Right ventricle myocardium superior (tissue), 1 donor: ENCODE measurements at regions not wholly inside any gene's neighbourhood (a gene's known extent, or its start where the extent isn't known, plus 50 kb on each side); places are given as distances from the start of the nearest gene placed in this dataset.

Experiments
- ATAC-seq: fragments of 200-7000 bp; cut with Tn5 transposase; one replicate; pipeline ENCODE4 v1.9.1; 2020; ENCODE audit warnings: mild to moderate bottlenecking; ENCODE audit not compliant: poor library complexity
- DNase-seq: peaks from one replicate; pipeline ENCODE4 v3.0.0-alpha.2; 2020
- intact Hi-C: fragments of 100-400 bp; cut with DNase I; formaldehyde crosslinking; loops from one replicate; pipeline ENCODE4 v1.11.2; 2022
- donor health status: DM: no; HTN: yes; CAD: no; lungs with severe emphysema.

DNA sequence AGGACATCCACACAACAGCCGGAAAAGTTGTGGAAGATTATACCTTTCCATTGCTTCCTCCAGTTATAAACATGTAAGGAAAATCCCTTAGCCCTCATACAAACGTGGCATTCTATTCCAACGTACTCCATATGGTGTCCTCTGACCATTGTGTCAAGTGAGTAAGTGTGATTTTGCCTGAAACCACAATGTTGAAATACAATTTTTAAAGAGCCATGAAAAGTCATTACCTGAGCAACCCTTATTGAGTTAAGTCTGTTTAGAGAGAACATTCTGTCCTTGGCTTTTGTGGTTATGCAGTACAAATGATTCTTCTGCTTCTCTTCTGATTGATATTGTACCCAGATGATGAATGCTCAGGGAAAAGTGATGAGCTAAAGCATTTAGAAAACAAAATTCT, 530.1 kb downstream of the HAO1 start:
- ATAC-seq, result no peak

DNA sequence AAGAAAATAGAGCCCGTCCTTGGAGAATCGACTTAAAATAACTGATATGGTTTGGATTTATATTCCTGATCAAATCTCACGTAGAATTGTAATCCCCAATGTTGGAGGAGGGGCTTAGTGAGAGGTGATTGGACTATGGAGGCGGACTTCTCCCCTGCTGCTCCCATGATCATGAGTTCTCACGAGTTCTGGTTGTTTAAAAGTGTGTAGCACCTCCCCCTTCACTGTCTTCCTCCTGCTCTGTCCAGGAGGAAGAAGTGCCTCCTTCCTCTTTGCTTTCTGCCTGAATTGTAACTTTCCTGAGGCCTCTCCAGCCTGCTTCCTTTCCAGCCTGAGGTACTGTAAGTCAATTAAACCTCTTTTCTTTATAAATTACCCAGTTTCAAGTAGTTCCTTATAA, 529.2 kb downstream of the HAO1 start:
- intact Hi-C loops, result no loop called here
- DNase-seq, result no peak
- no peak for ATAC-seq

More for the DNA sequence above, 530.1 kb downstream of the HAO1 start:
- DNase-seq, result no peak
- intact Hi-C loops, result no loop called here

DNA sequence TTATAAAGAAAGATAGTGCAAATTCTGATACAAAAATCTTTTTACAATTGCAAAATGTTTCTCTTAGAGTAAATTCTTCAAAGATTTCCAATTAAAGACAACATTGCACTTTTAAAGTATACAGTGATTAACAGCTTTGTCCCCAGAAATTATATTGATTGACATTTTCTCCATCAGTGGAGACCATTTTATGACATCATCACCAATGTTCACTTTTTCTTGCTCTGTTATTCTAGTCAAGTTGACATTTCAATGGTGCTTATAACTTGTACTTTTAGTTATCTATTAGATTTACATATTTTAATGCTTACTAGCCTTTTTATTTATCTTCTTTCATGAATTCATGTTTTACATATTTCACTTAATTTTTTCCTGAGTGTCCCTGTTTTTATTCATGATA, 524.8 kb downstream of the HAO1 start:
- no peak for ATAC-seq
- intact Hi-C loops, result no loop called here
- no peak for DNase-seq

DNA sequence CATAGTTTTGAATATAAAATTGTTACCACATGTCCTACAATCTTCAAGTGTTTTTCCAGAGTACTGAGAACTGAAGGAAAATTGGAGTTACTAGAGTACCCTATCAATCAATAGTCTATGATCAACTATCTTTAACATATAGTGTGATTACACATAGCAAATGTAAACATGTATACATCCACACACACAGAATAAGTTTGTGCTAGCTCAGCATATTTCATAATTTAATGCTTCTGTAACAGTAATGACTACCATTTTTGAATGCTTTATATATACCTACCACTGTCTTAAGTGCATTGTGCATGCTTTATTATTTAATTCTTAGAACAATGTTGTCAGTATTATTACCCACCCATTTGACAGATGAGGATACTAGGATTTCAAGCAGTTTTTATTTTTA, 523.9 kb downstream of the HAO1 start:
- ATAC-seq, result no peak
- intact Hi-C loops, result no loop called here
- DNase-seq, result no peak

DNA sequence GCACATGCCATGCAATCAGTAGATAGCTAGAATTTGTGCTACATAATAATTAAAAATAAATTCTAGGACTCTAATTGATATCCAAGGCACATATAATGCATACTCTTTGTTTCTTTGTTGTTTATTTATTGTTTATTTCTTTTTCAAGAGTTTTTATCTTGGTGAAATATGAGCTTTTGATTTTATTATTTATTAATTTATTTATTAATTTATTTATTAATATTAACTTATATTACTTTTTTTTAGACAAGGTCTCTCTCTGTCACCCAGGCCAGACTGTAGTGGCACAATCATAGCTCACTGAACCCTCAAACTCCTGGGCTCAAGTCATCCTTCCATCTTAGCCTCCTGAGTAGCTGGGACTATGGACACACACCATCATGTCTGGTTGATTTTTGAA, 519.9 kb downstream of the HAO1 start:
- DNase-seq (no peak), ATAC-seq (no peak)
- intact Hi-C loops, result no loop called here

DNA sequence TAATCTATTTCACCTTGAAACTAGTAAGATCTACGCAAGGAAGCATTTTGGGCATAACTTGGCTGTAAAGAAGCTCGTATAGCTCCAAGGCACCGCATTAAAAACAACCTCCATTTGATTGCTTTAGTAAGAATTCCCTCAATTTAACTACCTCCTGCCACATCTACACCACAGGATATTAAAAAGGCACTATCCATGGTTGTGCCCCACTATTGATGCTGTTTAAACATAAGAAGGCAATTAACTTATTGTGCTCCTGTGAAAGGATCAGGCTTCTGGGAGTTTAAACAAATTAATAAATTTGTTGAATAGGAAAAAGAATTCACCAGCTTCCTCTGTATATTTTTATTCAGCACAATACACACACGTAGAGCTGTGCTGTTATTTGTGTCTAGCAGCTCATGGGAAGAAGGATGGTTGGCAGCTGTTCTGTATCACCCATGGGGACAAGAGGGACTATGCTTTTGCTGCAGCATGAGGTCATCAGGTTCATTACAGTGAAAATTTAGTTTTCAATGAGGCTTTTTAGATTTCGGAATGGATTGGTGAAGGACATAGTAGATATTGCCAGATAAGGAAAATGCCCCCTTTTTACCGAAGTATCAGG, 513.3 kb downstream of the HAO1 start:
- ATAC-seq (no peak), DNase-seq (no peak)
- intact Hi-C loops, result no loop called here

DNA sequence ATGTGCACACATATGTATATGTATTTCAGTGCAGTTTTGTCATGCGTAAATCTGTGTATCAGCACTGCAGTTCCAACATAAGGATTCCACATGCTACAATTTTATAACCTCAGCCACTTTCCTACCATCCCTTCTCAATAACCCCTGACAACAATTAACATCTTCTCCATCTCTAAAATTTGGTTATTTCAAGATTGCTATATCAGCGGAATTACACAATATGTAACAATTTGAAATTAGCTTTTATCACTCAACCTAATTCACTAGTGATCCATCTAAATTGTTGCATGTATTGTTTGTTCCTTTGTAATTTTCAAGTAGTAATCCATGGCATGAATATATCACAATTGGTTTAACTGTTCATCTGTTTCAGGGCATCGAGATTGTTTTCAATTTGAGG, 511.3 kb downstream of the HAO1 start:
- no peak for ATAC-seq
- DNase-seq, result no peak
- intact Hi-C loops, result no loop called here

DNA sequence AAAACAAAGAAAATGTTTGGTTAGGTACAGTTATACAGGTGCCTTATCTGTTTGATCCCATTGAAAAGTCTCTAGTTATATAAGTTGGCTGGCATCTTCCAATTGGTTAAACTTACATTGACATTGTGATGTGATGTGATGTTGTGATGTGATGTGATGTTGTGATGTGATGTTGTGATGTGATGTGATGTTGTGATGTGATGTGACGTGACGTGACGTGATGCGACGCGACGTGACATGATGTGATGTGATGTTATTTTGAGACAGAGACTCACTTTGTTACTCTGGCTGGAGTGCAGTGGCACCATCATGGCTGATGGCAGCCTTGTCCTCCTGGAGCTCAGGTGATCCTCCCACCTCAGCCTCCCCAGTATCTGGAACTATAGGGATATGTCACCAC, 507.6 kb downstream of the HAO1 start:
- no peak for ATAC-seq

DNA sequence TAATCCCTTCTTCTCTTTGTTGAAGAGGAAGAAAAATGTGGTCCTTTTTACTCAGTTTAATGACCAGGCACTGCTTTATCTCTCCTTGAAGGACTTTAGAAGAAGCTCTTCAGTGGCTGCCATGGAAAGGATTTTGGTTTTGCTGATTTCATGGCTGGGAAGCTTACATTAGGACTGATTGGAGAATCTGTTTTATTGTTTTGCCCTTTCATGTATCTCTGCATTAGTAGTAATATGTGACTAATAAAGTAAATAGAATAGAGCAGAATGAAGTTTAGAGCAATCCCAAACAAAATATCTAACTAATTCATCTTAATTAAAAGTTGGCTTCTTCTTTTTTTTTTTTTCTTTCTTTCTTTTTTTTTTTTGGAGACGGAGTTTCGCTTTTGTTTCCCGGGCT, 502.9 kb downstream of the HAO1 start:
- no peak for ATAC-seq
- intact Hi-C loops, result no loop called here
- DNase-seq, result no peak

More for the DNA sequence above, 507.6 kb downstream of the HAO1 start:
- peak; percentile 24 for DNase-seq
- intact Hi-C loops, result no loop called here

DNA sequence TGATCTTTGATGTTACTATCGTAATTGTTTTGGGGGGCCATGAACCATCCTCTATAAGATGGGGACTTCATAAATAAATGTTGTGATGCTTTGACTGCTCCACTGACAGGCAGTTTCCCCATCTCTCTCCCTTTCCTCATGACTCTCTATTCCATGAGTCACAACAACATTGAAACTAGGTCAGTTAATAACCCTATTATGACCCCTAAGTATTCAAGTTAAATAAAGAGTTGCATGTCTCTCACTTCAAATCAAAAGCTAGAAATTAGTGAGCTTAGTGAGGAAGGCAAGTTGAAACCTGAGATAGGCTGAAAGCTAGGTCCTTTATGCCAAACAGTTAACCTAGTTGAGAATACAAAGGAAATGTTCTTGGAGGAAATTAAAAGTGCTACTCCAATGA, 491.0 kb downstream of the HAO1 start:
- intact Hi-C loops, result no loop called here
- ATAC-seq (no peak), DNase-seq (no peak)

DNA sequence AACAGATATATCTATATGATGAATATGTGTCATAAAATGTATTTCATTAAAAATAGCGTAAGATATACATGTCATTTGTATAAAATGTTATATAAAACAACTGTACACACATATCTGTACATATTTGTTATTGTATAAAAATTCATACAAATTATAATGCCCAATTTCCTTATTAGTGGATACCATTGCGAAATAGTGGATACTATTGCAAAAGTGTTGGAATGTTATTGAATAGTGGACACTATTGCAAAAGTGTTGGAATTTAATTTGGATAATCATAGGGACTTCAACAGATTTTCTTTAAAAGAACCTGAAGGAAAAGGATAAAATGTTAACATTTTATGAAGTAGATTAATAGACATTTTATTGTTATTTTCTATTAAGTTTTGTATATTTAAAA, 487.4 kb downstream of the HAO1 start:
- no peak for DNase-seq

DNA sequence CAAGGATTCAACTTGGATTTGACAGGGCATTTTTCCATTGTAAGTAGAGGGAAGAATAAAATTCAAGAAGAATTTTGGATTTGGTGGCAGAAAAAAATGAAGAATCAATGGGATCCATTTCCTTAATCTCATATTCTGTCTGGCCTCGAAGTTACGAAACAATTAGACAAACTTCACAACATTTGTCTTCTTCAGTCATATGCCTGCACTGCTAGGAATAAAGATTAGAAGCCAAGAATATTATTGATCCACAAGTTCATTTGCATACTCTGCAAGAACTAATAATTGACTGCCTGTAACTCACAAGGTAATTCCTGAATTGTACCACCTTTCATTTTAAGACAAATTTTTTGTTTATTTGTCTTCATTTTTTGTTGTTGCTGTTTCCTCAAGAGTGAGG, 486.2 kb downstream of the HAO1 start:
- intact Hi-C loops, result no loop called here

More for the DNA sequence above, 487.4 kb downstream of the HAO1 start:
- ATAC-seq, result no peak
- intact Hi-C loops, result no loop called here

DNA sequence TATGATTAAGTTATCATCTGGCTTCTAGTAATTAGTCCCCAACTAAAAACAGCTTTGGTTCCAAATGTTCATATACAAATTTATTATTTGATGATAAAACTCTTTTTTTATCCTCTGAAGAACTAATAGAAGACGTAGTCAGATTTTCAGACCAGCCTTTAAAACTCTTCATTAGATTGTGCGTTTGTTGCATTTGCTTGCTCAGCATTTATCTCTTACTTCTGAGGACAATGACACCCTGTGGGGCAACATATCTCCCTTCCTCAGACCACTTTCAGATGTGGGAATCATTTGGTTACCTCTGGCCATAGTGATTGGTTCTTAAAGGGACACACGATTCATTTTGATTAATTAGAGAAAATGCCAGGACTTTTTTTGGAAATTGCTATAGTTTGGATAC, 481.8 kb downstream of the HAO1 start:
- no peak for DNase-seq
- no peak for ATAC-seq
- intact Hi-C loops, result no loop called here

More for the DNA sequence above, 486.2 kb downstream of the HAO1 start:
- no peak for ATAC-seq
- DNase-seq, result no peak

DNA sequence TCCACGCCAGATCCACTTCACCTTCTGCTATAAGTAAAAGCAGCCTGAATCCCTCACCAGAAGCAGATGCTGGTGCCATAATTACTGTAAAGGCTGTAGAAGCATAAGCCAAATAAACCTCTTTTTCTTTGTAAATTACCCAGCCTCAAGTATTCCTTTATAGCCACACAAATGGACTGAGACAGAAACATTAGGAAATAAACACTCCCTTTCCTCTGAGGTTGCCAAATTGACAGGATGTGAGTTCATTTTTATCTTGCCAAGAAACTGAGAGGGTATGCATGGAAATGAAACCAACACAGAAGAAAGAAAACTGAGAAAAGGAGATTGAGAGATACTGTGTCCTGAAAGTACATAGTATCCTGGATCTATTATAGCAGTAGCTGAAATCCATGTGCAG, 481.2 kb downstream of the HAO1 start:
- ATAC-seq (no peak), DNase-seq (no peak)
- intact Hi-C loops, result no loop called here

DNA sequence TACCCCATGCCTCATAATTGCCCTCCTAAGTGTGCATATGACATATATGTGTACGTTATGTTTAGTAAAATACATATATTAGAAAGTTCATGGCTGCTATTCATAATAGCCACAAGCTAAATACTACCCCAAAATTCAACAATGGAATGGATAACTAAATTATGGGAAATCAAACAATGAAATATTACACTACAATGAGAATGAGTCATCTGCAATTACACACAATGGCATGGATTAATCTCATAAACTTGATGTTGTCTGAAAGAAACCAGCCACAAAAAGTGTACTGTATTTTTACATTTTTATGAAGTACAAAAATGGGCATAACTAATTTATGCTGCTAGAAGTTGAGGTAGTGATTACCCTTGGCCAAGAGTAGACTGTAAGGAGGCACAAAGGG, 477.0 kb downstream of the HAO1 start:
- intact Hi-C loops, result no loop called here
- DNase-seq, result no peak
- ATAC-seq, result no peak

DNA sequence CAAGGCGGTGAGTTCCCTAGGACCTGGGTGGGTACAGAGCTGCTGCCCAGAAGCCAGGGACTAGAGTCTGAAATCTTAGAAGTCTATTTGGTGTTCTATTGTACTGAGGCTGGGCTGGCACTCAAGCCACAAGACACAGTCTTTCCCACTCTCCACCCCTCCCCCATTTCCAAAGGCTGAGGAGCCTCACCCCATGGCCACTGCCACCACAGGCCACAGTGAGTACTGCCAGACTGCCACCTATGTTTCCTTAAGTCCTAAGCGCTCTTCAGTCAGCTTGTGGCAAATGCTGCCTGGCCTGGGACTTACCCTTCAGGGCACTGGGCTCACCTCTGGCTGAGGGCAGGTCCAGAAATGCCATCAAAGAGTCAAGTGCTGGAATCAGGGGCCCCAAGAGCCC, 469.3 kb downstream of the HAO1 start:
- ATAC-seq (no peak), DNase-seq (no peak)
- intact Hi-C loops, result no loop called here

DNA sequence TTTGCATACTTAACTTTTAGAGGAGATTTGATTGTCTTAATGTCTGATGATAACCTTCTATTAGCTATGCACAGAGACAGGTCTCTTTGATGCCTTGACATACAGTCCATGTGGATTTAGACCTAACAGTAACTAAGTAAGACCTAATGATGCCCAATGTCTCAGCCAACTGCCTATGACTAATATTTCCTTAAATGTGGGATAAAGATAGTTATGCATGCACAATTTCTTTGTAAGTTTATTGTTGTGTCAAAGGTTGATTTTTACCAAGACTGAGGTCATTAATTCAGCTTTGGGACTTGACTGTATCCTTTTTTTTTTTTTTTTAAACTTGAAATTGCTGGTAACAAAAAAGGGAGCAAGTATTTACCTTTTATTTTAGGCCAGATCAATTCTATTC, 450.0 kb downstream of the HAO1 start:
- DNase-seq, result no peak
- intact Hi-C loops, result no loop called here
- no peak for ATAC-seq

DNA sequence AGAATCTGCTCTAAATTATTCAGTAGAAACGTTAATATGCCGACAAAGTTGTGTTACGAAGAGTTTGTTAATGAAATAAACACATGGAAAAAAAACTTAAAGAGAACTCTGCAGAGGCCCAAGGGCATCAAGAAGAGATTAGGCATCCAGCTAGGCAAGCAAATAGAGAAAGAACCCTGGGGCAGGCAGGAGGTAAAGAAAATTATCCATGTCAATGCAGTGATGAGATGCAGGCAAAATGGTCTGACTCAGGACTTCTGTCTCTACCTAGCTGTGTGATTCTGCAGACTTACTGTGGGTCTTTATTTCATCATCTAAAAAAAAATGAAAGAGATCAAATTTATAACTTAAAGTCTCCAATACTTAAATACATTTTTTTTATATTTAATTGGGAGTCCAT, 448.0 kb downstream of the HAO1 start:
- ATAC-seq (no peak), DNase-seq (no peak)
- intact Hi-C loops, result no loop called here

DNA sequence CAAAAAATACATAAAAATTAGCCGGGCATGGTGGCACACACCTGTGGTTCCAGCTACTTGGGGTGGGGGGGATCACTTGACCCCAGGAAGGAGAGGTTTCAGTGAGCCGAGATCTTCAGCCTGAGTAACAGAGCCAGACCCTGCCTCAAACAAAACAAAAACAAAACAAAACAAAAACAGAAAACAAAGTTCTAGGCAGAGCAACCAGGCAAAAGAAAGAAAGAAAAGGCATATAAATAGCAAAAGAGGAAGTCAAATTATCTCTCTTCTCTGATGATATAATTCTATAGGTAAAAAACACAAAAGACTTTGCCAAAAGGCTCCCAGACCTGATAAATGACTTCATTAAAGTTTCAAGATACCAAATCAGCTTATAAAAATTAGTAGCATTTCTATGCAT, 446.9 kb downstream of the HAO1 start:
- DNase-seq, result no peak
- ATAC-seq, result no peak
- intact Hi-C loops, result no loop called here

DNA sequence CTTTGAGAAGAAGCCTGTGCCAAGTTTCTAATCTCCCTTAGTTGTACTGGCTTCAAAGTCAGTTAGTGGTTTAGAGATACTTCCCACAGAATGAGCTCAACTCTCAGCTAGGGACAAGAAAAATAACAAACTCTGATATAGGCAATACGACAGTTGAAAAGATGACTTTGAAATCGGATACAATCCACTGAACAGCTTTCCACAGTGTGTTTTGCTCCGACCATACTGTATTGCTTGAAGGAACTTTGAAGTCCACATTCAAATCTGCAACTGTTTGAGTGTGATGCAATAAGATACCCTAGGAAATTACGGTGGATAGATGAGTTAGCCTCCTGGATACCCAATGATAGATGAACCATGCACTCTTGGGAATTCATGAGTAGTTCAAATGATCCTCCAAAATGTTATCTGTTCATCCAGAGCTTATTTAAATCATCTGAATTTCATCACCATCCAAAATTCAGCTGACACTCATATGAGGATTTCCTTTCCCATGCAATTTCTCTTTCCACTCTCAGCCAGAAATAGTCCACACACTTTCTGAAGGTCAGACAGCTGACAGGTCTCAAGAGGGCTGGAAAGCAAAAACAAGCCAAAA, 443.8 kb downstream of the HAO1 start:
- DNase-seq (no peak), ATAC-seq (no peak)
- intact Hi-C loops, result no loop called here

DNA sequence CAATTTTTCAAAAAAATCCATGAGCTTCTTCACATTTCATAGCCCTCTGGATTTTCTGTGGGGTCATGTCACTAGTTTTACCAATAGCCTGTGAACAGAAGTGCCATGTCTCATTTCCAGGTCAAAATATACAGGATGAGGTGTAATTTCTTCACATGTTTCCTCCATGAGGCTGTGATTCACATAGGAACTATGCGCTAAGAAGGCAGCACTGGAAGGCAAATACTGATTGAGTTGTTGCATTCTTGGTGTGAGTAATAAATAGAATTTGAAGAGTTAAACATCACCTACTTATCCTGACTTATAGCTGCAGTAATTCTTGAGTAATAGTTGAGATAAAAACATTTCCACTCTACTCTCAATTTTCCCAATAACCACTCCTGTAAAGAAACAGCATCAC, 442.3 kb downstream of the HAO1 start:
- intact Hi-C loops, result no loop called here

More for the DNA sequence above, 442.3 kb downstream of the HAO1 start:
- ATAC-seq (no peak), DNase-seq (no peak)
